ENCODE measurements at regions not wholly inside any gene's neighbourhood (a gene's known extent, or its start where the extent isn't known, plus 50 kb on each side); places are given as distances from the start of the nearest gene placed in this dataset.

GRCh38 chr17:73819440-73820395 is 175.5 kb upstream of the SDK2 start:
- DNase-seq: no peak

- no peak for DNase-seq
Observed at GRCh38 chr17:73820686-73821448, 176.6 kb upstream of the SDK2 start.

GRCh38 chr17:73821665-73822064 is 177.4 kb upstream of the SDK2 start:
- no peak for DNase-seq

- no peak for DNase-seq
Observed at GRCh38 chr17:73822371-73822770, 178.1 kb upstream of the SDK2 start.

GRCh38 chr17:73823684-73824083 is 179.4 kb upstream of the SDK2 start:
- no peak for DNase-seq

- DNase-seq: no peak
Observed at GRCh38 chr17:73824321-73824720, 180.1 kb upstream of the SDK2 start.

GRCh38 chr17:73826181-73826871 is 182.1 kb upstream of the SDK2 start:
- no peak for DNase-seq

GRCh38 chr17:73826872-73827228 is 182.6 kb upstream of the SDK2 start:
- DNase-seq: no peak

- DNase-seq: no peak
Observed at GRCh38 chr17:73827627-73828291, 183.5 kb upstream of the SDK2 start.

GRCh38 chr17:73829676-73830280 is 185.5 kb upstream of the SDK2 start:
- no peak for DNase-seq

- DNase-seq: no peak
Observed at GRCh38 chr17:73831699-73832098, 187.5 kb upstream of the SDK2 start.

- DNase-seq: no peak
Observed at GRCh38 chr17:73833775-73834488, 189.7 kb upstream of the SDK2 start.

- no peak for DNase-seq
Observed at GRCh38 chr17:73834684-73835343, 190.6 kb upstream of the SDK2 start.

GRCh38 chr17:73835605-73836004 is 191.4 kb upstream of the SDK2 start:
- no peak for DNase-seq

- no peak for DNase-seq
Observed at GRCh38 chr17:73838815-73839214, 194.6 kb upstream of the SDK2 start.

GRCh38 chr17:73840829-73841228 is 196.6 kb upstream of the SDK2 start:
- no peak for DNase-seq

GRCh38 chr17:73841431-73842060 is 197.3 kb upstream of the SDK2 start:
- DNase-seq: no peak

GRCh38 chr17:73847952-73848351 is 203.7 kb upstream of the SDK2 start:
- no peak for DNase-seq

- DNase-seq: no peak
Observed at GRCh38 chr17:73850426-73850825, 206.2 kb upstream of the SDK2 start.

GRCh38 chr17:73851091-73851490 is 206.8 kb upstream of the SDK2 start:
- DNase-seq: no peak

GRCh38 chr17:73851921-73852320 is 207.7 kb upstream of the SDK2 start:
- DNase-seq: no peak

Data from stimulated activated CD4-positive, alpha-beta T cell treated with anti-CD3 and anti-CD28 coated beads, Interleukin-2, amount 100 ng/mL, for 24 hours (primary cell).